Vagina (tissue), 2 donors: ENCODE measurements at regions not wholly inside any gene's neighbourhood (a gene's known extent, or its start where the extent isn't known, plus 50 kb on each side); places are given as distances from the start of the nearest gene placed in this dataset.

Source experiments
- DNase-seq, 2 donors: peaks; one replicate each; pipeline ENCODE4 v3.0.0-alpha.2; 2017; ENCODE audit errors: extremely low spot score in 2 of 2
- H3K27ac ChIP-seq: fragments of 200-600 bp; sonication (generic); one replicate; pipeline ENCODE4 v1.5.1; 2019
- H3K27me3 ChIP-seq: fragments of 200-600 bp; sonication (generic); one replicate; pipeline ENCODE4 v1.5.1; 2019
- H3K36me3 ChIP-seq, 2 donors: fragments of 200-600 bp; sonication (generic); one replicate each; pipeline ENCODE4 v1.5.1; 2017 to 2019
- H3K4me1 ChIP-seq: fragments of 200-600 bp; sonication (generic); one replicate; pipeline ENCODE4 v1.5.1; 2019
- H3K4me3 ChIP-seq, 2 donors: fragments of 200-600 bp; sonication (generic); 1 replicate in 1 of 2; 2 replicates in 1 of 2; pipeline ENCODE4 v1.5.1; 2016 to 2019
- H3K9me3 ChIP-seq: fragments of 200-600 bp; sonication (generic); one replicate; pipeline ENCODE4 v1.5.1; 2019
- POLR2A ChIP-seq, 2 donors: fragments of 450-650 bp; IDR thresholded peaks; one replicate each; pipeline ENCODE4 v1.6.1; 2017; ENCODE audit warnings: antibody characterized with exemption in 2 of 2, mild to moderate bottlenecking in 2 of 2, moderate library complexity in 2 of 2
- POLR2AphosphoS5 ChIP-seq, 2 donors: sonication (generic); formaldehyde crosslinking; IDR thresholded peaks; one replicate each; pipeline ENCODE4 v1.9.0; 2017; ENCODE audit warnings: antibody characterized with exemption in 2 of 2, mild to moderate bottlenecking in 2 of 2, low read depth in 1 of 2; ENCODE audit not compliant: insufficient read depth in 1 of 2
- intact Hi-C: fragments of 100-400 bp; cut with DNase I; formaldehyde crosslinking; loops from one replicate; pipeline ENCODE4 v1.15.1; 2023
- TF ChIP-seq, protein P1 (sequence below), 3 experiments: fragments of 450-650 bp in 2 of 3; fragments of 200-600 bp in 1 of 3; sonication (generic) in 1 of 3; IDR thresholded peaks; one replicate each; pipeline ENCODE4 v1.5.1; 2017 to 2019; ENCODE audit warnings: antibody characterized with exemption in 3 of 3, mild to moderate bottlenecking in 2 of 3, moderate library complexity in 2 of 3

DNA sequence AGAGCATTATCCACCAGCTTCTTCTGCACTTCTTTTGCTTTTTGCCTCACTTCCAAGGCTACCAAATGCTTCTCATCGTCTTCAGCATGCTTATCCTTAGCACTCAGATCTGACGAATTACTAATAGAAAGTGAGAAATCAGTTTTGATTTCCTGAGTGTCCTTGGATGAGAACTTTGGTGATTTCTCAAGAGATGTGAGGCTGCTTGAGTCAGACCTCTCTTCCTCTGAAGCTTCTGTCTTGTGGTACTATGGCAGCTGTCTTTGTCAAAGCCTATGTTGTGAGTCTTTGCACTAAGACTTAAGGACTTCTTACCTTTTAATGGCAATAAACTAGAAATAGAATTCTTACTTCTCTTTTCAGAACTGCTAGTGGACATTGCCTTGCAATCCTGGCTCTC, 169.9 kb downstream of the CPE start:
- Histone ChIP-seq H3K9me3 (no peaks in the 10 kb centered on the region), H3K27me3 (no peaks in the 10 kb centered on the region), H3K4me3 (no peak overlapping the region), H3K36me3 (no peaks in the 10 kb centered on the region), H3K4me1 (no peaks in the 10 kb centered on the region), H3K27ac (no peak overlapping the region)
- intact Hi-C loops = no loop called here
- TF ChIP-seq, protein P1, sequence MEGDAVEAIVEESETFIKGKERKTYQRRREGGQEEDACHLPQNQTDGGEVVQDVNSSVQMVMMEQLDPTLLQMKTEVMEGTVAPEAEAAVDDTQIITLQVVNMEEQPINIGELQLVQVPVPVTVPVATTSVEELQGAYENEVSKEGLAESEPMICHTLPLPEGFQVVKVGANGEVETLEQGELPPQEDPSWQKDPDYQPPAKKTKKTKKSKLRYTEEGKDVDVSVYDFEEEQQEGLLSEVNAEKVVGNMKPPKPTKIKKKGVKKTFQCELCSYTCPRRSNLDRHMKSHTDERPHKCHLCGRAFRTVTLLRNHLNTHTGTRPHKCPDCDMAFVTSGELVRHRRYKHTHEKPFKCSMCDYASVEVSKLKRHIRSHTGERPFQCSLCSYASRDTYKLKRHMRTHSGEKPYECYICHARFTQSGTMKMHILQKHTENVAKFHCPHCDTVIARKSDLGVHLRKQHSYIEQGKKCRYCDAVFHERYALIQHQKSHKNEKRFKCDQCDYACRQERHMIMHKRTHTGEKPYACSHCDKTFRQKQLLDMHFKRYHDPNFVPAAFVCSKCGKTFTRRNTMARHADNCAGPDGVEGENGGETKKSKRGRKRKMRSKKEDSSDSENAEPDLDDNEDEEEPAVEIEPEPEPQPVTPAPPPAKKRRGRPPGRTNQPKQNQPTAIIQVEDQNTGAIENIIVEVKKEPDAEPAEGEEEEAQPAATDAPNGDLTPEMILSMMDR (IDR thresholded peaks at IDR 0.05) = no peak
- no peak for TF ChIP-seq POLR2A (IDR thresholded peaks at IDR 0.05)
- TF ChIP-seq POLR2AphosphoS5 (IDR thresholded peaks at IDR 0.05; ENCODE audit: insufficient read depth in 1 of 2, low read depth in 1 of 2) = no peak
- no peak for DNase-seq

DNA sequence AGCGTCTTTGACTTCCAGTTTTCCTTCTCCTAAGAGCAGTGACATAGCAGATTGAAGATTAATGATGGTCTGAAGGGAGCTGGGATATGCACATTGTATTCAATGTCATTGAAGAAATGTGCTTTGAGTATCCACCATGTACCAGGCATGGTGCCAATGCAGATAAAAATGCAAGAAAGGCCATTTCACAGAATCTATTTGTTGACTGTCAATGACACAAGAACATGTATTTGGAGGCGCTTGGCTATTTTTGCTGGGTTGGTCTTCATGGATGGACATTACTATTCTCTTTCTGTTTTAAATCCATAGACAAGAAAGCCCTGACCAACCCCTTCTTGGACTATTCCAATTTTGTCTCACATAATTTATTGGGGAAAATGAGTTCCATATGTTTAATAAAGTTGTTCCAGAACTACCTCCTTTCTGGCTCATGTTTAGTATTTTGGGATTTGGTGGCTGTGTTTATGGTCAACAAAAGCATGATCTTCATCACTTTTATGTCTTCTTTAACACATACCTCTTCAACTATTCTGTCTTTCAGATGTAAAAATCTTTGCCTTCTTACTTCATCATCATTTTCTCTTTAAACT, 174.5 kb downstream of the CPE start:
- no peaks in the 10 kb centered on the region for H3K4me1 ChIP-seq
- no peak overlapping the region for H3K27ac ChIP-seq
- no peaks in the 10 kb centered on the region for H3K27me3 ChIP-seq
- H3K4me3 ChIP-seq = no peak overlapping the region
- no peaks in the 10 kb centered on the region for H3K36me3 ChIP-seq
- no peak for DNase-seq
- H3K9me3 ChIP-seq = no peaks in the 10 kb centered on the region
- intact Hi-C loops = no loop called here
- TF ChIP-seq POLR2A (IDR thresholded peaks at IDR 0.05) (no peak), POLR2AphosphoS5 (IDR thresholded peaks at IDR 0.05; ENCODE audit: insufficient read depth in 1 of 2, low read depth in 1 of 2) (no peak)
- TF ChIP-seq, protein P1 (IDR thresholded peaks at IDR 0.05) = no peak

DNA sequence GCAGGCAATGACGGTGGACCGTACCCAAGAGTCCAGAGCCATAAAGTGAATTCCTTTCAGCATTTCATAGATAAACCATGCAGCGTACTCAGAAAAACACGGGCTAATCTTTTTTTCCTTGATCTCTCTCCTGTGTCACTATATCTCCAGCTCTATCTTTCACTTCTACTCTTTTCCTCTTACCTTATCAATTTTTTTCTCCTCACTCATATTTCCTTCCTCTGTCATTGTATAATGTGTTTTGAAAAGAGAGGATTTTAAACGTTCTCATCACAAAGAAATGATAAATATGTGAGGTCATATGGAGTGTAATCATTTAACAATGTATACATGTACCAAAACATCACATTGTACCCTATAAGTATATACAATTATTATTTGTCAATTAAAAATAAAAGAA, 176.5 kb downstream of the CPE start:
- DNase-seq = no peak
- H3K4me3 ChIP-seq = no peak overlapping the region

DNA sequence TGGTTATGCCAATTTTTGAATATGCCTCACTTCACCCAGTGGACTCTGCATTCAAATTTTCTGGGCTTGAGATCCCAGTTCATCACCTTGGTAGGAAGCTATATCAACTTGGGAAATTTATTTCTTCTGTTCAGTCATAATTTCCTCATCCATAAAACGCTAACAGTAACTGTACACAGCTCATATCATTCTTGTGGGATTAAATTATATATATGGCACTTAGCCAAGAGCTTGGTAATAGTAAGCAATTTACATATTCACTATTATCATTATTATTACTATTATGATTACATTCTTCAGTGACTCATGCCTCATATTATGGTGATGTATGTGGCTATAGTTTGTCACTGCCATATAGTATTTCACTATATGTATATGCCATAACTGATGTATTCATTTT, 177.6 kb downstream of the CPE start:
- Histone ChIP-seq H3K27ac (no peak overlapping the region), H3K4me1 (no peaks in the 10 kb centered on the region), H3K36me3 (no peaks in the 10 kb centered on the region), H3K27me3 (no peaks in the 10 kb centered on the region), H3K9me3 (no peaks in the 10 kb centered on the region), H3K4me3 (no peak overlapping the region)
- DNase-seq = no peak
- TF ChIP-seq POLR2AphosphoS5 (IDR thresholded peaks at IDR 0.05; ENCODE audit: insufficient read depth in 1 of 2, low read depth in 1 of 2) (no peak), POLR2A (IDR thresholded peaks at IDR 0.05) (no peak)
- TF ChIP-seq, protein P1 (IDR thresholded peaks at IDR 0.05) = no peak
- intact Hi-C loops = no loop called here

More for the DNA sequence above, 176.5 kb downstream of the CPE start:
- no peak overlapping the region for H3K27ac ChIP-seq
- H3K36me3 ChIP-seq = no peaks in the 10 kb centered on the region
- no peaks in the 10 kb centered on the region for H3K9me3 ChIP-seq
- H3K4me1 ChIP-seq = no peaks in the 10 kb centered on the region
- TF ChIP-seq, protein P1 (IDR thresholded peaks at IDR 0.05) = no peak
- TF ChIP-seq POLR2AphosphoS5 (IDR thresholded peaks at IDR 0.05; ENCODE audit: insufficient read depth in 1 of 2, low read depth in 1 of 2) (no peak), POLR2A (IDR thresholded peaks at IDR 0.05) (no peak)
- H3K27me3 ChIP-seq = no peaks in the 10 kb centered on the region
- intact Hi-C loops = no loop called here

DNA sequence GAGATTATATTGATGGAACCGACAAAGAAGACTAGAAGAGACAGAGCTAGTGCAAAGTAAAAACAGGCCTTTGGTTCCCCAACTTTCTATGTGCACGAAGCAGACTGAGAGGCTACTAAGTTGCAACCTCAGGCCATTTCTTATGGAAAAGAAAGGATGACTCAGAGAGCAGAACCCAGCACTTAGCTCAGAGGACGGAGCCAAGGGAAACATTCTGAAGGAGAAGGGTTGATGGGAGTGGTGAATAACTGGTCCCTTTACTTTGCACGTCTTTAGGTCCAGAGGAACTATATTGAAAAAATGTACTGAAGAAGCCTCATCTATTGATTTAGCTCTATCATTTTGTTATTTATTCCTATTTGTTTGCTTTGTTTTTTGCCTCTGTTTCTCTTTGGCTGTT, 182.1 kb downstream of the CPE start:
- DNase-seq = no peak
- Histone ChIP-seq H3K36me3 (no peaks in the 10 kb centered on the region), H3K4me3 (no peak overlapping the region), H3K27me3 (no peaks in the 10 kb centered on the region), H3K27ac (no peak overlapping the region), H3K9me3 (no peaks in the 10 kb centered on the region), H3K4me1 (no peaks in the 10 kb centered on the region)
- TF ChIP-seq POLR2AphosphoS5 (IDR thresholded peaks at IDR 0.05; ENCODE audit: insufficient read depth in 1 of 2, low read depth in 1 of 2) (no peak), POLR2A (IDR thresholded peaks at IDR 0.05) (no peak)
- TF ChIP-seq, protein P1 (IDR thresholded peaks at IDR 0.05) = no peak
- intact Hi-C loops = no loop called here
